Fibroblast of pulmonary artery (primary cell): ENCODE measurements at regions not wholly inside any gene's neighbourhood (a gene's known extent, or its start where the extent isn't known, plus 50 kb on each side); places are given as distances from the start of the nearest gene placed in this dataset.

ENCODE experiments used
- DNase-seq: peaks from one replicate; pipeline ENCODE4 v3.0.0-alpha.2; 2010; ENCODE audit warnings: low read depth
- H3K4me3 ChIP-seq: replicated peaks from 2 replicates; pipeline ENCODE4 v1.5.1; 2011; ENCODE audit warnings: low read depth, mild to moderate bottlenecking, control low read depth, low read length, moderate library complexity
- TF ChIP-seq, protein P1 (sequence below): IDR thresholded peaks from 2 replicates; pipeline ENCODE4 v1.5.1; 2011; ENCODE audit warnings: mild to moderate bottlenecking, control low read depth, low read length, inconsistent platforms; ENCODE audit errors: missing control alignments

DNA sequence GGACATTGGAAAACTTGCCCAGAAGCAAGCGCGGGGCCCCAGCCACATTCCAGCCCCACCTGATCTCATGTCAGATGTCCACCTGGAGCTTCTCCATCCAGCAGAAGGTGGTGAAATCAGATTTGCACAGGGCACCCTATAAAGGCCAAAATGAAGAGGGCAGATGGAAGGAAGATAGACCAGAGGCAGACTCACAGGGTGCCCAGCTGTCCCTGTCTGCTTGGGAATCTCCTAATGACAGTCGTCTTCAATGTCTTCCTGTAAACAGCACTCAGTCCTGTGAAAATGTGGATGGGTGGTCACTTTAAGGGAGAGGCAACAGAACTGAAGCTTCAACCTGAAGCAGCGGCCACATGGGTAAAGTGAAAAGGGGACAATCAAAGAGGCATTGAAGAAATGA is 607.5 kb downstream of the IRX1 start:
- no peak overlapping the region for H3K4me3 ChIP-seq
- no peak for DNase-seq
- TF ChIP-seq, protein P1, sequence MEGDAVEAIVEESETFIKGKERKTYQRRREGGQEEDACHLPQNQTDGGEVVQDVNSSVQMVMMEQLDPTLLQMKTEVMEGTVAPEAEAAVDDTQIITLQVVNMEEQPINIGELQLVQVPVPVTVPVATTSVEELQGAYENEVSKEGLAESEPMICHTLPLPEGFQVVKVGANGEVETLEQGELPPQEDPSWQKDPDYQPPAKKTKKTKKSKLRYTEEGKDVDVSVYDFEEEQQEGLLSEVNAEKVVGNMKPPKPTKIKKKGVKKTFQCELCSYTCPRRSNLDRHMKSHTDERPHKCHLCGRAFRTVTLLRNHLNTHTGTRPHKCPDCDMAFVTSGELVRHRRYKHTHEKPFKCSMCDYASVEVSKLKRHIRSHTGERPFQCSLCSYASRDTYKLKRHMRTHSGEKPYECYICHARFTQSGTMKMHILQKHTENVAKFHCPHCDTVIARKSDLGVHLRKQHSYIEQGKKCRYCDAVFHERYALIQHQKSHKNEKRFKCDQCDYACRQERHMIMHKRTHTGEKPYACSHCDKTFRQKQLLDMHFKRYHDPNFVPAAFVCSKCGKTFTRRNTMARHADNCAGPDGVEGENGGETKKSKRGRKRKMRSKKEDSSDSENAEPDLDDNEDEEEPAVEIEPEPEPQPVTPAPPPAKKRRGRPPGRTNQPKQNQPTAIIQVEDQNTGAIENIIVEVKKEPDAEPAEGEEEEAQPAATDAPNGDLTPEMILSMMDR, result no peak

DNA sequence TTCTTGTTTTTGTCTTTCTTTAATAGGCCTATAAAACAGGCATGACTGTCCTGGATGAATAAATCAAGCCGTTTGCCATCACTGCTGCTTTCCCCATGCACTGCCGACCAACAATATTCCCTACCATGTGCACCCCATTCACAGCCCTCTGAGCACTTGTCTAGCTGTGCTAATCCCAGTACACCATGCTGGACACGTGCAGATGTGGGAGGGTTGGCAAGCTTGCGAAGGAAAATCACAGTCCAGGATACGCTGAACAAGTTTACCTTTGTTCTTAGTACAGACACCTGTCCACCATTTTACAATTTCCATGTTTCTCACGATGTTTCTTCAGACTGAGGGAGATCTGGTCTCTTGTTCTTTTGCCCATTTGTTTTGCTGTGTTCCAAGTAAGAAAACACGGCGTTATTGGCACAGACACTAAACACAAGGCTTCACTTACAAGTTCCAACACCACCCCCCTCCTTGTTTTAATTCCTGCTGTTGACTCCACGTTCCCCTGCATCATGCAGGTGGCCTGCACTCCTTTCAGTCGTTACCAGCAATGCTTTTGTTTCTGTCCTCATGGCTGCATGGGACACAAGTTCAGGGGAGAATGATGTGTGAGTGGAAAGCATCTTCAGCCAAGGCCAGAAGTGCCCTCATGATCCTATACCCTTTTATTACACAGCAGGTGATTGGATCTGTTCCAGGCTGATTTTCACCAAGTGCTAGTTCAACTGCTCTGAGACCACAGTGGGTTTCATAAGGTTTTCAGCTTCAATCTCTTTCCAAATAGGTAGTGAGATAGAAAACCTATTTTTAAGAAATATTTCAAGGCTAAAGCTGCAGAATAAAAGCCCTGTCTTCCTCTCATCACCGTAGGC is 608.9 kb downstream of the IRX1 start:
- TF ChIP-seq, protein P1, result no peak
- no peak for DNase-seq
- H3K4me3 ChIP-seq, result no peak overlapping the region

DNA sequence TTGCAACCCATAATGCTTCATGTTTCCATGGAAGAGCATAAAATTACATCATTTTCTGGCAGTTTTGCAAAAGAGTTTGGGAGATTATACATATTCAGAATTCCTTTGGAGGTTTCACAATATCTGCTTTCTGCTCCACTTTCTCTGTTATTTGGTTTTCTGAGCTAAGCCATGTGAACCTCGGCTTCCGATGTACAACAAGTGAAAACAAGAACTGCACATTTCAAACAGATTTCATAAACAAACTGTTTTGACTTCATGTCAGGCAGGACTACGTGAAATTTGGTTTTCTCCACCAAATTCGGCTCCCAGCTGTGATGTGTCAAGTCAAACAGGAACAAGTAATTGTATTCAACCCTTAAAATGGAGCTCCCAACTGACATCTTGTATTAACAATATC is 609.8 kb downstream of the IRX1 start:
- H3K4me3 ChIP-seq, result no peak overlapping the region
- peak; percentile 54 for DNase-seq
- TF ChIP-seq, protein P1, result no peak

DNA sequence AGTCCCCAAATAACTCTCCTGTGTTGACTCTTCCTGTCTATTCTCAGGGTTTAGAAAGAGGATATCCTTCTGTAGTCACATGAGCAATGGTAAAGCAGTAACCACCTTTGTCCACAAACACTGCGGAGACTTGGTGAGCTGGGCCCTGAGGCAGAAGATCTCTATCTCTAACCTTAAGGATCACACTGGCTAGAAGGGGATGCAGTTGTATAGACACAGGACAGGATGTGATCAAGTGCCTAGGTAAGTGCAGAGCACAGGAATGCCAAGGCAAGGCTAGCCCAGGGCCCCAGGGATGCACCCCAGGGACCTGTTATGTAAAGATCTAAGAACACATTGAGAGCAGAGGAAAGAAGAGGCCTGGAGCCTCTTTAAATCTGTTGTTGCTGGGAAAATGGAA is 610.5 kb downstream of the IRX1 start:
- DNase-seq, result no peak
- no peak overlapping the region for H3K4me3 ChIP-seq
- TF ChIP-seq, protein P1, result no peak

DNA sequence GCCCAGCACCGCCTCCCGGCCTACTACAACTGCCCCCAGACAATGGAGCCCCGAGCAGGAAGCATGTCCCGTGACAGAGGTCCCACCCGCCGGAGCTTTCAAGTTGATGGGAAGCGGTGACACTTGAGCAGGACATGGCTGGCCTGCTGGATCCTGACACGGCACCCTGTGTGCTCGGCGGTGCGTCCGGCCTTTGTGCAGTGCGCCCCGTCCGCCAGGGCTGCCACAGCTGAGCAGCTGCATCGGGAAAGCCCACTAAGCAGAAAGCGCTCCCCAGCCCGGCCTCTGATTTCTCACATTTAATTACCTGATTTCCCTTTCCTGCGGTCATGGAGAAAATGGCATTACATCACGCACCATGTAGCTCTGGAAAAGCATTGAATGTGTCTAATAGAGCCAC is 611.9 kb downstream of the IRX1 start:
- H3K4me3 ChIP-seq, result no peak overlapping the region
- TF ChIP-seq, protein P1, result no peak
- no peak for DNase-seq

DNA sequence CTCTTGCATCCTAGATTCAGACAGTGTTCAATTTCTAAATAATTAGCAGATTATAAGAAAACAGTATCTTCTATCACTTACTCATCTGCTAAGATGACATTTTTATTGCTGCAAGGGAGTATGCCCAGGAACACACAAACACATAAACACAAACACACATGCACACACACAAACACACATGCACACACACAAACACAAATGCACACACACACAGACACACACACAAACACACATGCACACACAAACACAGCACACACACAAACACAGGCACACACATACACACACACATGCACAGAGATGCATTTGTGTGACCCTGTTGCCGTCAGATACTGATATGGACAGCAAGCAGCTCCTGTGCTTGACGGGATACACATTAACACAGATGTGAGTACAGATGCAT is 612.9 kb downstream of the IRX1 start:
- no peak overlapping the region for H3K4me3 ChIP-seq
- TF ChIP-seq, protein P1, result no peak
- no peak for DNase-seq

DNA sequence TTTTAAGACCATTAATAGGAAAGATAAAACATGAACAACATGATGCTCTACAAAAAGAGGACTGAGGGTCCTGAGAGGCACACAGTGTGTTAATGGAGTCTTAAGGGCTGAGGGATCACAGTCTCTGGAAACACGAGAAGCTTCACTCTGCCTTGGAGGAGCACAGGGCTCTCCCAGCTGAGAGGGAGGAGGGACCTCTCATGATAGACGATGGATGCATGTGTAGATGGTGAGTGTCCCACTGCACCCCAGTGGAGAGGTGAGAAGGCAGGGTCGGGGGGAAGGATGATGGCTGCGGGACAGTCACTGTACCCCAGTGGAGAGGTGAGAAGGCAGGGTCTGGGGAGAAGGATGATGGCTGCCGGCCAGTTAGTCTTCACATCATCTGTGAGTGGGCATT is 613.4 kb downstream of the IRX1 start:
- no peak for DNase-seq
- H3K4me3 ChIP-seq, result no peak overlapping the region
- TF ChIP-seq, protein P1, result no peak
